Gastrocnemius medialis (tissue), 4 donors: ENCODE measurements at regions not wholly inside any gene's neighbourhood (a gene's known extent, or its start where the extent isn't known, plus 50 kb on each side); places are given as distances from the start of the nearest gene placed in this dataset.

Source experiments
- POLR2A ChIP-seq, 2 donors: fragments of 450-650 bp; IDR thresholded peaks; one replicate each; pipeline ENCODE4 v1.6.1; 2017; ENCODE audit warnings: antibody characterized with exemption in 2 of 2, mild to moderate bottlenecking in 2 of 2, moderate library complexity in 2 of 2
- TF ChIP-seq, protein P1 (sequence below), 5 experiments: fragments of 450-650 bp in 3 of 5; fragments of 200-600 bp in 2 of 5; sonication (generic) in 2 of 5; IDR thresholded peaks in 4 of 5; conservative IDR thresholded peaks in 1 of 5; 1 replicate in 4 of 5; 2 replicates in 1 of 5; pipeline ENCODE4 v1.5.1; 2016 to 2019; ENCODE audit warnings: antibody characterized with exemption in 5 of 5, mild to moderate bottlenecking in 3 of 5, moderate library complexity in 3 of 5

DNA sequence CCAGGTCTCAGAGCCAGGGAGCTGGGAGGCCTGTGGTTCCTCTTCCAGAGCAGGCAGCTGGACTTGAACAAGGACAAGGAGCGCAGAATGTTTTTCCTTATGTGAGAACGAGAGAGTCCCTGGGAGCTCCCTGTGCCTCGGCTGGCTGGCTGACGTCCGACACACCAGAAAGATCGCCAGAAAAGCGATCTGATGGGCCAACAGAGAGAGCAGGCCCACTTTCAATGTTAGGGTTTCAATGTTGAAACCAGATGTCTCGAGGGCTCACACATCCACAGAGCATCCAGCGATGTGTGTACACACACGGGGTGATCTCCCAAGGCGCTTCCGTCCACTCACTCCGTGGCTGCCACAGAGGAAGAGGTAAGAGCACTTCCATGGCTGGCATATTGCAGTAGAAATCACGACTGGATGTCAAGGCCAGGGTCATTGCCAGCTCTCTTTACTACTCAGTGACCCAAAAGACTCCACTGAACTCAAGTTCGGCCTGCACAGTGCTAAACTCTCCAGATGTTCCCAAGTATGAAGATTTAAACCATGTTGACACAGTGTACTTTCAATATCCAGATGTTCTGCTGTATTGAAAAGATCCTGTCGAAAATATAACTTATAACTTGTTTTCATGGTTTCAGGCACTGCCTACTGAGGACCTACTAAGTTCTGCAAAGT, 70.8 kb upstream of the FOXC1 start:
- TF ChIP-seq, protein P1, sequence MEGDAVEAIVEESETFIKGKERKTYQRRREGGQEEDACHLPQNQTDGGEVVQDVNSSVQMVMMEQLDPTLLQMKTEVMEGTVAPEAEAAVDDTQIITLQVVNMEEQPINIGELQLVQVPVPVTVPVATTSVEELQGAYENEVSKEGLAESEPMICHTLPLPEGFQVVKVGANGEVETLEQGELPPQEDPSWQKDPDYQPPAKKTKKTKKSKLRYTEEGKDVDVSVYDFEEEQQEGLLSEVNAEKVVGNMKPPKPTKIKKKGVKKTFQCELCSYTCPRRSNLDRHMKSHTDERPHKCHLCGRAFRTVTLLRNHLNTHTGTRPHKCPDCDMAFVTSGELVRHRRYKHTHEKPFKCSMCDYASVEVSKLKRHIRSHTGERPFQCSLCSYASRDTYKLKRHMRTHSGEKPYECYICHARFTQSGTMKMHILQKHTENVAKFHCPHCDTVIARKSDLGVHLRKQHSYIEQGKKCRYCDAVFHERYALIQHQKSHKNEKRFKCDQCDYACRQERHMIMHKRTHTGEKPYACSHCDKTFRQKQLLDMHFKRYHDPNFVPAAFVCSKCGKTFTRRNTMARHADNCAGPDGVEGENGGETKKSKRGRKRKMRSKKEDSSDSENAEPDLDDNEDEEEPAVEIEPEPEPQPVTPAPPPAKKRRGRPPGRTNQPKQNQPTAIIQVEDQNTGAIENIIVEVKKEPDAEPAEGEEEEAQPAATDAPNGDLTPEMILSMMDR (IDR thresholded peaks at IDR 0.05 in 4 of 5, conservative IDR thresholded peaks at IDR 0.05 in 1 of 5): no peak
- TF ChIP-seq POLR2A (IDR thresholded peaks at IDR 0.05): no peak
